Erythroblast (primary cell): ENCODE measurements at regions not wholly inside any gene's neighbourhood (a gene's known extent, or its start where the extent isn't known, plus 50 kb on each side); places are given as distances from the start of the nearest gene placed in this dataset.

ENCODE experiments used
- GATA1 ChIP-seq: IDR thresholded peaks from 2 replicates; pipeline ENCODE4 v1.6.1; 2011; ENCODE audit warnings: low read depth, mild to moderate bottlenecking, control low read depth, low read length, moderate library complexity
- POLR2A ChIP-seq: IDR thresholded peaks from 2 replicates; pipeline ENCODE4 v1.6.1; 2011; ENCODE audit warnings: mild to moderate bottlenecking, low read length

GRCh38 chr12:92027243-92027642 is 118.4 kb downstream of the BTG1 start:
- TF ChIP-seq POLR2A (no peak), GATA1 (no peak)
